Epithelial cell of esophagus (primary cell): ENCODE measurements at regions not wholly inside any gene's neighbourhood (a gene's known extent, or its start where the extent isn't known, plus 50 kb on each side); places are given as distances from the start of the nearest gene placed in this dataset.

ENCODE experiments used
- DNase-seq: peaks from one replicate; pipeline ENCODE4 v3.0.0; 2010; ENCODE audit warnings: low read depth
- H3K4me3 ChIP-seq: 2 replicates; pipeline ENCODE4 v1.5.1; 2011; ENCODE audit warnings: mild to moderate bottlenecking, low read length, control low read depth
- CTCF ChIP-seq: IDR thresholded peaks from 2 replicates; pipeline ENCODE4 v1.5.1; 2011; ENCODE audit warnings: low read depth, mild to moderate bottlenecking, low read length, control low read depth, inconsistent platforms; ENCODE audit not compliant: insufficient read depth; ENCODE audit errors: missing control alignments

GRCh38 chr6:25111782-25112181 lies 167.4 kb upstream of the CARMIL1 start:
- TF ChIP-seq CTCF, result no peak
- no peak overlapping the region for H3K4me3 ChIP-seq
- DNase-seq, result no peak

GRCh38 chr6:25112322-25112773 lies 166.8 kb upstream of the CARMIL1 start:
- peak; percentile 92 for DNase-seq
- TF ChIP-seq CTCF, result no peak
- no peak overlapping the region for H3K4me3 ChIP-seq

GRCh38 chr6:25113436-25113835 lies 165.7 kb upstream of the CARMIL1 start:
- H3K4me3 ChIP-seq, result no peak overlapping the region
- DNase-seq, result no peak
- TF ChIP-seq CTCF, result no peak

GRCh38 chr6:25118038-25118437 lies 161.1 kb upstream of the CARMIL1 start:
- TF ChIP-seq CTCF, result no peak
- H3K4me3 ChIP-seq, result no peak overlapping the region
- DNase-seq, result no peak

GRCh38 chr6:25121186-25121585 lies 158.0 kb upstream of the CARMIL1 start:
- DNase-seq, result no peak
- TF ChIP-seq CTCF, result no peak
- H3K4me3 ChIP-seq, result no peak overlapping the region

GRCh38 chr6:25122001-25122400 lies 157.2 kb upstream of the CARMIL1 start:
- no peak overlapping the region for H3K4me3 ChIP-seq
- TF ChIP-seq CTCF, result no peak
- DNase-seq, result no peak

- H3K4me3 ChIP-seq, result no peak overlapping the region
- no peak for DNase-seq
- TF ChIP-seq CTCF, result no peak
Measured at GRCh38 chr6:25122622-25123237, 156.4 kb upstream of the CARMIL1 start.
